Astrocyte (in vitro differentiated cells and primary cell): ENCODE measurements at regions not wholly inside any gene's neighbourhood (a gene's known extent, or its start where the extent isn't known, plus 50 kb on each side); places are given as distances from the start of the nearest gene placed in this dataset.

Source experiments
- DNase-seq: peaks from one replicate; pipeline ENCODE4 v3.0.0-alpha.2; 2010; ENCODE audit warnings: low read depth
- FAIRE-seq: peaks from 2 replicates; lab custom pipeline; 2011; peaks lifted over from hg19 to GRCh38; lab: Jason Lieb, UNC
- H2AFZ ChIP-seq: 2 replicates; pipeline ENCODE4 v1.6.0; 2012; ENCODE audit warnings: low read depth, low read length, inconsistent platforms
- H3K27ac ChIP-seq: 2 replicates; pipeline ENCODE4 v1.5.1; 2011; ENCODE audit warnings: low read depth, low read length, inconsistent platforms
- H3K27me3 ChIP-seq: 2 replicates; pipeline ENCODE4 v1.6.0; 2011; ENCODE audit warnings: low read length, inconsistent platforms; ENCODE audit not compliant: insufficient read depth
- H3K36me3 ChIP-seq: 2 replicates; pipeline ENCODE4 v1.5.1; 2011; ENCODE audit warnings: low read length, inconsistent platforms; ENCODE audit not compliant: insufficient read depth
- H3K4me1 ChIP-seq: 2 replicates; pipeline ENCODE4 v1.5.1; 2011; ENCODE audit warnings: low read length, inconsistent platforms; ENCODE audit not compliant: insufficient read depth
- H3K4me2 ChIP-seq: 2 replicates; pipeline ENCODE4 v1.6.0; 2012; ENCODE audit warnings: low read length, inconsistent platforms
- H3K4me3 ChIP-seq: 2 replicates; pipeline ENCODE4 v1.5.1; 2011; ENCODE audit warnings: low read depth, mild to moderate bottlenecking, low read length, inconsistent platforms; ENCODE audit not compliant: insufficient read depth
- H3K79me2 ChIP-seq: 2 replicates; pipeline ENCODE4 v1.6.0; 2012; ENCODE audit warnings: mild to moderate bottlenecking, low read length, inconsistent platforms; ENCODE audit not compliant: insufficient read depth
- H3K9ac ChIP-seq: 2 replicates; pipeline ENCODE4 v1.6.0; 2012; ENCODE audit warnings: mild to moderate bottlenecking, low read length, inconsistent platforms
- H3K9me3 ChIP-seq: 2 replicates; pipeline ENCODE4 v1.5.1; 2012; ENCODE audit warnings: low read depth, mild to moderate bottlenecking, low read length, inconsistent platforms; ENCODE audit not compliant: insufficient read depth
- H4K20me1 ChIP-seq: 2 replicates; pipeline ENCODE4 v1.6.0; 2012; ENCODE audit warnings: low read length, inconsistent platforms; ENCODE audit not compliant: insufficient read depth
- H3K27ac Mint-ChIP-seq: one replicate; pipeline ENCODE4 v1.8.0; 2021; ENCODE audit warnings: mild to moderate bottlenecking, mixed read lengths; ENCODE audit not compliant: unreplicated experiment
- H3K27me3 Mint-ChIP-seq: one replicate; pipeline ENCODE4 v1.8.0; 2021; ENCODE audit warnings: low read depth, mixed read lengths; ENCODE audit not compliant: unreplicated experiment
- H3K36me3 Mint-ChIP-seq: one replicate; pipeline ENCODE4 v1.8.0; 2021; ENCODE audit warnings: low read depth, mixed read lengths; ENCODE audit not compliant: unreplicated experiment
- H3K4me1 Mint-ChIP-seq: one replicate; pipeline ENCODE4 v1.8.0; 2021; ENCODE audit warnings: low read depth, mixed read lengths; ENCODE audit not compliant: unreplicated experiment
- H3K4me3 Mint-ChIP-seq: one replicate; pipeline ENCODE4 v1.8.0; 2021; ENCODE audit warnings: mild to moderate bottlenecking, moderate library complexity, mixed read lengths; ENCODE audit not compliant: unreplicated experiment
- H3K9me3 Mint-ChIP-seq: one replicate; pipeline ENCODE4 v1.8.0; 2021; ENCODE audit warnings: mild to moderate bottlenecking, mixed read lengths; ENCODE audit not compliant: unreplicated experiment
- EZH2 ChIP-seq: IDR thresholded peaks from 2 replicates; pipeline ENCODE4 v1.6.1; 2012; ENCODE audit warnings: mild to moderate bottlenecking, low read length, inconsistent platforms; ENCODE audit not compliant: insufficient read depth
- TF ChIP-seq, protein P1 (sequence below): IDR thresholded peaks from 2 replicates; pipeline ENCODE4 v1.5.1; 2011; ENCODE audit warnings: low read depth, mild to moderate bottlenecking, inconsistent platforms, low read length, moderate library complexity; ENCODE audit not compliant: insufficient read depth

DNA sequence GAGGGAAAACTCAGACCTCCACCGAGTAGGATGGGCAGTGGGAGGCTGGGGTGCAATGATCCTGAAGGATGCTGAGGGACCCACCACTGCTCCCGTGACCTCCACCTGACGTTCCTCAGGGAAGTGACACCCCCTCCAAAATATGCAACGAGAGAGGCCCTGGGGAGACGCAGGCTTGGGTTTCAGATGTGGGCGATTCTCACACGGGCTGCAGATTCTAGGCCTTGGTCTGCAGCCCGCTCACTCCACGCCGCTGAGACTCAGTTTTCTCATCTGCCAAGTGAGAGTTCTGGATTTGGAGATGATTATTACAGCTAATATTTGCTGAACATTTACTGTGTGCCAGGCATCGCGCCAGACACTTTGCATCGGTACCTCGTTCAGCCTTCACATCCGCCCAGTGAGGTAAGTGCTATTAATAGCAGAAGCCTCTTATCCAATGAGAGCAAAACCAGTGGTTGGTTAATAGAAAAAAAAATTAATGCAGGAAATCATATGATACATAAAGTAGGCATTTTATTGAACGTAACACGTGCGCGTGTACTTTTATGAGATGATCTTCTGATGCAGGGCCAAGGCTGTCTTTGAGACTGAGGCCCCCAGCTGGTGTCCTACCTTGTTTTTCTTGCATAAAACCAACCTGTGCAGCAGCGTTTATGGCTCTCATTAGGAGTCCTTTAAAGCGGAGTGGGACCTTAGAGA is 102.0 kb upstream of the RUNX3 start:
- H3K27ac ChIP-seq, result peak overlapping the region; percentile 64
- Mint-ChIP-seq H3K36me3 (no peaks in the 10 kb centered on the region), H3K9me3 (peaks cover 3% of the 10 kb centered on the region), H3K4me1 (peaks cover 8% of the 10 kb centered on the region), H3K27ac (no peak overlapping the region), H3K27me3 (peaks cover 14% of the 10 kb centered on the region), H3K4me3 (no peak overlapping the region)
- H3K4me2 ChIP-seq, result peak overlapping the region; percentile 56
- H2AFZ ChIP-seq, result no peak overlapping the region
- peaks cover 32% of the 10 kb centered on the region for H3K4me1 ChIP-seq
- peak overlapping the region; percentile 72 for H3K9ac ChIP-seq
- H4K20me1 ChIP-seq, result no peaks in the 10 kb centered on the region
- peaks cover 3% of the 10 kb centered on the region for H3K27me3 ChIP-seq
- H3K9me3 ChIP-seq, result no peaks in the 10 kb centered on the region
- DNase-seq (peak; percentile 71), FAIRE-seq (no peak)
- H3K4me3 ChIP-seq, result no peak overlapping the region
- no peaks in the 10 kb centered on the region for H3K36me3 ChIP-seq
- TF ChIP-seq EZH2, result no peak
- TF ChIP-seq, protein P1, sequence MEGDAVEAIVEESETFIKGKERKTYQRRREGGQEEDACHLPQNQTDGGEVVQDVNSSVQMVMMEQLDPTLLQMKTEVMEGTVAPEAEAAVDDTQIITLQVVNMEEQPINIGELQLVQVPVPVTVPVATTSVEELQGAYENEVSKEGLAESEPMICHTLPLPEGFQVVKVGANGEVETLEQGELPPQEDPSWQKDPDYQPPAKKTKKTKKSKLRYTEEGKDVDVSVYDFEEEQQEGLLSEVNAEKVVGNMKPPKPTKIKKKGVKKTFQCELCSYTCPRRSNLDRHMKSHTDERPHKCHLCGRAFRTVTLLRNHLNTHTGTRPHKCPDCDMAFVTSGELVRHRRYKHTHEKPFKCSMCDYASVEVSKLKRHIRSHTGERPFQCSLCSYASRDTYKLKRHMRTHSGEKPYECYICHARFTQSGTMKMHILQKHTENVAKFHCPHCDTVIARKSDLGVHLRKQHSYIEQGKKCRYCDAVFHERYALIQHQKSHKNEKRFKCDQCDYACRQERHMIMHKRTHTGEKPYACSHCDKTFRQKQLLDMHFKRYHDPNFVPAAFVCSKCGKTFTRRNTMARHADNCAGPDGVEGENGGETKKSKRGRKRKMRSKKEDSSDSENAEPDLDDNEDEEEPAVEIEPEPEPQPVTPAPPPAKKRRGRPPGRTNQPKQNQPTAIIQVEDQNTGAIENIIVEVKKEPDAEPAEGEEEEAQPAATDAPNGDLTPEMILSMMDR, result no peak
- H3K79me2 ChIP-seq, result no peaks in the 10 kb centered on the region

DNA sequence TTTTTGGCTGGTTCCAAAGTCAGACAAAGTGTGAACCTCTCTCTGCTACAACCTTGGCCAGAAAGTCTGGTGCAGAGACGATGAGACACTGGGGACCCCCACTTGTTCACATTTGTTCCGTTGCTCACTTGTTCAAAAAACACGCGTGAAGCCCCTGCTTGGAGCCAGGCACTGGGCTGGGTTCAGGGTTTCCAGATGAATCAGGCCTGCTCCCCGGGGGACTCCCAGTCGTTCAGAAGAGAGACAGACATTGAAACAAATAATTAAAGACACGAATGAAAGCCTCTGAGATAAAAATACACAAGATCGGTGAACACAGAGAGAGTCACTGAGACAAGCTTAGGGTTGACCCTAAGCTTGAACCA is 101.5 kb upstream of the RUNX3 start:
- peak overlapping the region; percentile 72 for H3K9ac ChIP-seq
- peak overlapping the region; percentile 64 for H3K27ac ChIP-seq
- H3K36me3 ChIP-seq, result no peaks in the 10 kb centered on the region
- peaks cover 13% of the 10 kb centered on the region for H3K4me1 Mint-ChIP-seq
- H3K27me3 Mint-ChIP-seq, result peaks cover 14% of the 10 kb centered on the region
- H3K79me2 ChIP-seq, result no peaks in the 10 kb centered on the region
- no peaks in the 10 kb centered on the region for H4K20me1 ChIP-seq
- no peak overlapping the region for H3K4me3 Mint-ChIP-seq
- peaks cover 37% of the 10 kb centered on the region for H3K4me1 ChIP-seq
- no peaks in the 10 kb centered on the region for H3K36me3 Mint-ChIP-seq
- no peak overlapping the region for H3K27ac Mint-ChIP-seq
- H3K9me3 ChIP-seq, result no peaks in the 10 kb centered on the region
- peak overlapping the region; percentile 56 for H3K4me2 ChIP-seq
- FAIRE-seq (no peak), DNase-seq (no peak)
- TF ChIP-seq EZH2, result no peak
- TF ChIP-seq, protein P1, result no peak
- H3K4me3 ChIP-seq, result no peak overlapping the region
- peaks cover 3% of the 10 kb centered on the region for H3K27me3 ChIP-seq
- H2AFZ ChIP-seq, result no peak overlapping the region
- peaks cover 3% of the 10 kb centered on the region for H3K9me3 Mint-ChIP-seq
